ENCODE measurements at regions not wholly inside any gene's neighbourhood (a gene's known extent, or its start where the extent isn't known, plus 50 kb on each side); places are given as distances from the start of the nearest gene placed in this dataset.

- H3K4me3 ChIP-seq (ENCODE audit: low read length, poor library complexity, severe bottlenecking) = no peak overlapping the region
- no peak overlapping the region for H2AFZ ChIP-seq (ENCODE audit: low read length)
- no peak overlapping the region for H3K9ac ChIP-seq (ENCODE audit: low read depth, low read length, poor library complexity, severe bottlenecking)
- H3K36me3 ChIP-seq (ENCODE audit: insufficient read depth, low read length) = no peaks in the 10 kb centered on the region
- H3F3A ChIP-seq (ENCODE audit: low read depth) = no peaks in the 10 kb centered on the region
- no peak overlapping the region for H3K4me2 ChIP-seq (ENCODE audit: low read depth, low read length, poor library complexity, severe bottlenecking)
- no peaks in the 10 kb centered on the region for H3K9me3 ChIP-seq (ENCODE audit: insufficient read depth, low read depth, low read length)
- H3K9me2 ChIP-seq (replicated peaks; ENCODE audit: low read depth, low read length) = no peaks in the 10 kb centered on the region
- no peaks in the 10 kb centered on the region for H4K20me1 ChIP-seq (ENCODE audit: insufficient read depth, low read length, poor library complexity, severe bottlenecking)
- TF ChIP-seq EZH2phosphoT487 (IDR thresholded peaks at IDR 0.05; ENCODE audit: borderline replicate concordance) = no peak
- TF ChIP-seq, protein P1, sequence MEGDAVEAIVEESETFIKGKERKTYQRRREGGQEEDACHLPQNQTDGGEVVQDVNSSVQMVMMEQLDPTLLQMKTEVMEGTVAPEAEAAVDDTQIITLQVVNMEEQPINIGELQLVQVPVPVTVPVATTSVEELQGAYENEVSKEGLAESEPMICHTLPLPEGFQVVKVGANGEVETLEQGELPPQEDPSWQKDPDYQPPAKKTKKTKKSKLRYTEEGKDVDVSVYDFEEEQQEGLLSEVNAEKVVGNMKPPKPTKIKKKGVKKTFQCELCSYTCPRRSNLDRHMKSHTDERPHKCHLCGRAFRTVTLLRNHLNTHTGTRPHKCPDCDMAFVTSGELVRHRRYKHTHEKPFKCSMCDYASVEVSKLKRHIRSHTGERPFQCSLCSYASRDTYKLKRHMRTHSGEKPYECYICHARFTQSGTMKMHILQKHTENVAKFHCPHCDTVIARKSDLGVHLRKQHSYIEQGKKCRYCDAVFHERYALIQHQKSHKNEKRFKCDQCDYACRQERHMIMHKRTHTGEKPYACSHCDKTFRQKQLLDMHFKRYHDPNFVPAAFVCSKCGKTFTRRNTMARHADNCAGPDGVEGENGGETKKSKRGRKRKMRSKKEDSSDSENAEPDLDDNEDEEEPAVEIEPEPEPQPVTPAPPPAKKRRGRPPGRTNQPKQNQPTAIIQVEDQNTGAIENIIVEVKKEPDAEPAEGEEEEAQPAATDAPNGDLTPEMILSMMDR (conservative IDR thresholded peaks at IDR 0.05; ENCODE audit: low read length) = no peak
- H3K4me1 ChIP-seq (ENCODE audit: insufficient read depth, low read length, poor library complexity, severe bottlenecking) = no peaks in the 10 kb centered on the region
- H3K79me2 ChIP-seq (ENCODE audit: insufficient read depth, low read length) = no peaks in the 10 kb centered on the region
- H3K27me3 ChIP-seq (ENCODE audit: insufficient read depth, low read length, poor library complexity, severe bottlenecking) = no peaks in the 10 kb centered on the region
Measured at GRCh38 chrX:10971759-10972158, 139.4 kb upstream of the HCCS start.

GRCh38 chrX:10972706-10973105, 138.4 kb upstream of the HCCS start:
- TF ChIP-seq EZH2phosphoT487 (IDR thresholded peaks at IDR 0.05; ENCODE audit: borderline replicate concordance) = no peak
- TF ChIP-seq, protein P1 (conservative IDR thresholded peaks at IDR 0.05; ENCODE audit: low read length) = no peak
- no peaks in the 10 kb centered on the region for H4K20me1 ChIP-seq (ENCODE audit: insufficient read depth, low read length, poor library complexity, severe bottlenecking)

DNA sequence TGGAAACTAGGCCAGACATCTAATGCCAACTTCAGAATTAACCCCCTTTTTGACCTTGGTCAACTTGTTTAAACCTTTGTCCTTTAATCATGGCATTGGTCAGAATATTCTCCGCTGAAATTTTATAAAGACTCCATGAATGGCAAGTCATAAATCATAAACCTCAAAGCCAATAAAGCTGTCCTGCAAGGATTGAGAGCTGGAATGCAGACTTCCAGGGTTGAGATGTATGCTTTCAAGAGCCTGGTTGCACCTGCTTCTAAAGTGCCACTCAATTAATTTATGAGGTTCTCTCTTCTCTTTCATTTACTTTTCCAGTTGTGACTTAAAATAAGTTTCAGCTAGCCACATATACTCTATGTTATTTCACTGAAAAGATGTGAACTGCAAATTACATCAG, 136.2 kb upstream of the HCCS start:
- Histone ChIP-seq H3F3A (ENCODE audit: low read depth) (no peaks in the 10 kb centered on the region), H2AFZ (ENCODE audit: low read length) (no peak overlapping the region), H3K9me3 (ENCODE audit: insufficient read depth, low read depth, low read length) (no peaks in the 10 kb centered on the region), H4K20me1 (ENCODE audit: insufficient read depth, low read length, poor library complexity, severe bottlenecking) (no peaks in the 10 kb centered on the region), H3K9me2 (replicated peaks; ENCODE audit: low read depth, low read length) (no peaks in the 10 kb centered on the region), H3K27me3 (ENCODE audit: insufficient read depth, low read length, poor library complexity, severe bottlenecking) (no peaks in the 10 kb centered on the region), H3K9ac (ENCODE audit: low read depth, low read length, poor library complexity, severe bottlenecking) (no peak overlapping the region), H3K4me1 (ENCODE audit: insufficient read depth, low read length, poor library complexity, severe bottlenecking) (no peaks in the 10 kb centered on the region), H3K79me2 (ENCODE audit: insufficient read depth, low read length) (no peaks in the 10 kb centered on the region), H3K4me3 (ENCODE audit: low read length, poor library complexity, severe bottlenecking) (no peak overlapping the region), H3K4me2 (ENCODE audit: low read depth, low read length, poor library complexity, severe bottlenecking) (no peak overlapping the region), H3K36me3 (ENCODE audit: insufficient read depth, low read length) (no peaks in the 10 kb centered on the region)
- TF ChIP-seq EZH2phosphoT487 (IDR thresholded peaks at IDR 0.05; ENCODE audit: borderline replicate concordance) = no peak
- TF ChIP-seq, protein P1 (conservative IDR thresholded peaks at IDR 0.05; ENCODE audit: low read length) = no peak

More at GRCh38 chrX:10972706-10973105, 138.4 kb upstream of the HCCS start:
- no peaks in the 10 kb centered on the region for H3K4me1 ChIP-seq (ENCODE audit: insufficient read depth, low read length, poor library complexity, severe bottlenecking)
- H3K9me2 ChIP-seq (replicated peaks; ENCODE audit: low read depth, low read length) = no peaks in the 10 kb centered on the region
- H3F3A ChIP-seq (ENCODE audit: low read depth) = no peaks in the 10 kb centered on the region
- no peaks in the 10 kb centered on the region for H3K27me3 ChIP-seq (ENCODE audit: insufficient read depth, low read length, poor library complexity, severe bottlenecking)
- H3K4me2 ChIP-seq (ENCODE audit: low read depth, low read length, poor library complexity, severe bottlenecking) = no peak overlapping the region
- no peaks in the 10 kb centered on the region for H3K79me2 ChIP-seq (ENCODE audit: insufficient read depth, low read length)
- H3K9me3 ChIP-seq (ENCODE audit: insufficient read depth, low read depth, low read length) = no peaks in the 10 kb centered on the region
- H3K36me3 ChIP-seq (ENCODE audit: insufficient read depth, low read length) = no peaks in the 10 kb centered on the region
- H3K4me3 ChIP-seq (ENCODE audit: low read length, poor library complexity, severe bottlenecking) = no peak overlapping the region
- no peak overlapping the region for H3K9ac ChIP-seq (ENCODE audit: low read depth, low read length, poor library complexity, severe bottlenecking)
- H2AFZ ChIP-seq (ENCODE audit: low read length) = no peak overlapping the region
